GM12878 (cell line): ENCODE measurements at regions not wholly inside any gene's neighbourhood (a gene's known extent, or its start where the extent isn't known, plus 50 kb on each side); places are given as distances from the start of the nearest gene placed in this dataset.

Experiments
- ATAC-seq: fragments of 200-7000 bp; cut with Tn5 transposase; 3 replicates; pipeline ENCODE4 v1.9.1; 2020; ENCODE audit warnings: mild to moderate bottlenecking, moderate library complexity
- BruUV-seq: library from RNA; stranded (reverse); fragments of 400-500 nt; replicated peaks from 2 replicates; lab custom pipeline; 2021; lab: Mats Ljungman, UMichigan
- CTCF ChIA-PET: fragments of 300-600 bp; sonication (Branson Sonifier 250); formaldehyde crosslinking; extraction: SDS; loops from one replicate; lab custom pipeline; 2021; ENCODE audit warnings: inconsistent platforms; lab: Yijun Ruan, JAX
- POLR2A ChIA-PET: fragments of 350-600 bp; formaldehyde crosslinking; extraction: SDS; loops from one replicate; lab custom pipeline; 2021; ENCODE audit warnings: inconsistent platforms; lab: Charles Lee
- RAD21 ChIA-PET: fragments of 300-600 bp; sonication (Branson Sonifier 250); formaldehyde crosslinking; loops from one replicate; lab custom pipeline; 2023; ENCODE audit warnings: antibody characterized with exemption; ENCODE audit not compliant: unreplicated experiment; lab: Charles Lee
- SMC1A ChIA-PET: fragments of 300-600 bp; sonication (Branson Sonifier 250); formaldehyde crosslinking; loops from one replicate; lab custom pipeline; 2023; ENCODE audit not compliant: unreplicated experiment, uncharacterized antibody; lab: Charles Lee
- DNase-seq: peaks from one replicate; pipeline ENCODE4 v3.0.0-alpha.2; 2011; ENCODE audit warnings: low read depth, low spot score
- FAIRE-seq: peaks from 3 replicates; lab custom pipeline; 2011; peaks lifted over from hg19 to GRCh38; lab: Jason Lieb, UNC
- H2AFZ ChIP-seq: 2 replicates; pipeline ENCODE4 v1.6.0; 2011; ENCODE audit warnings: low read depth, low read length, control low read depth; ENCODE audit not compliant: control insufficient read depth
- H3K27ac ChIP-seq: 2 replicates; pipeline ENCODE4 v1.5.1; 2011; ENCODE audit warnings: control low read depth; ENCODE audit not compliant: control insufficient read depth, insufficient read depth
- H3K27me3 ChIP-seq, 2 experiments: replicated peaks in 1 of 2; 2 replicates each; pipeline versions ENCODE4 v1.6.0 to v1.6.1; 2011; ENCODE audit warnings: low read length in 1 of 2; ENCODE audit not compliant: control insufficient read depth in 2 of 2, insufficient read depth in 2 of 2
- H3K36me3 ChIP-seq, 2 experiments: 2 replicates each; pipeline ENCODE4 v1.5.1; 2011; ENCODE audit warnings: low read length in 1 of 2; ENCODE audit not compliant: control insufficient read depth in 2 of 2, insufficient read depth in 2 of 2
- H3K4me1 ChIP-seq: 2 replicates; pipeline ENCODE4 v1.6.1; 2011; ENCODE audit warnings: mild to moderate bottlenecking, low read length, moderate library complexity, mixed read lengths; ENCODE audit not compliant: control insufficient read depth, insufficient read depth
- H3K4me2 ChIP-seq: 2 replicates; pipeline ENCODE4 v1.6.0; 2011; ENCODE audit warnings: control low read depth; ENCODE audit not compliant: control insufficient read depth, insufficient read depth
- H3K4me3 ChIP-seq: fragments of 200-600 bp; sonication (generic); 2 replicates; pipeline ENCODE4 v1.5.1; 2016
- H3K79me2 ChIP-seq: 2 replicates; pipeline ENCODE4 v1.6.0; 2011; ENCODE audit warnings: low read length; ENCODE audit not compliant: control insufficient read depth, insufficient read depth
- H3K9ac ChIP-seq: 2 replicates; pipeline ENCODE4 v1.8.0; 2011; ENCODE audit warnings: low read length, control low read depth, mixed read lengths; ENCODE audit not compliant: control insufficient read depth, insufficient read depth
- H3K9me3 ChIP-seq: replicated peaks from 3 replicates; pipeline ENCODE4 v1.5.1; 2011; ENCODE audit warnings: mild to moderate bottlenecking, low read length; ENCODE audit not compliant: control insufficient read depth, insufficient read depth
- H4K20me1 ChIP-seq: 2 replicates; pipeline ENCODE4 v1.6.0; 2011; ENCODE audit not compliant: control insufficient read depth, insufficient read depth
- ATF3 ChIP-seq: IDR thresholded peaks from 2 replicates; pipeline ENCODE4 v1.6.1; 2011; ENCODE audit warnings: low read depth, mild to moderate bottlenecking, low read length, moderate library complexity, borderline replicate concordance; ENCODE audit errors: extremely low read depth
- BCLAF1 ChIP-seq: fragments of 450-650 bp; IDR thresholded peaks from 2 replicates; pipeline ENCODE4 v1.6.1; 2017; ENCODE audit warnings: antibody characterized with exemption, mild to moderate bottlenecking, moderate library complexity
- BHLHE40 ChIP-seq, 2 experiments: fragments of 450-650 bp in 1 of 2; IDR thresholded peaks; 2 replicates each; pipeline ENCODE4 v1.6.1; 2011 to 2017; ENCODE audit warnings: low read depth in 2 of 2, borderline replicate concordance in 1 of 2, improper control_type of control experiment in 1 of 2, low read length in 1 of 2, mild to moderate bottlenecking in 1 of 2
- HCFC1 ChIP-seq: fragments of 150-350 bp; IDR thresholded peaks from 2 replicates; pipeline ENCODE4 v1.6.1; 2014; ENCODE audit warnings: low read length
- MLLT1 ChIP-seq: fragments of 450-650 bp; IDR thresholded peaks from 2 replicates; pipeline ENCODE4 v1.6.1; 2016; ENCODE audit warnings: mild to moderate bottlenecking
- PAX5 ChIP-seq: IDR thresholded peaks from 2 replicates; pipeline ENCODE4 v1.6.1; 2011; ENCODE audit warnings: low read depth, low read length, borderline replicate concordance
- RFX5 ChIP-seq: IDR thresholded peaks from 2 replicates; pipeline ENCODE4 v1.6.1; 2011; ENCODE audit warnings: low read depth, low read length, improper control_type of control experiment
- SIN3A ChIP-seq: IDR thresholded peaks from 2 replicates; pipeline ENCODE4 v1.6.1; 2012; ENCODE audit warnings: low read depth, low read length, improper control_type of control experiment
- SMC3 ChIP-seq: IDR thresholded peaks from 2 replicates; pipeline ENCODE4 v1.6.1; 2011; ENCODE audit warnings: low read length, improper control_type of control experiment, borderline replicate concordance
- WGBS: methylation state at CpG from one replicate; pipeline ENCODE4 v1.1.6; 2016; ENCODE audit warnings: low lambda C conversion rate; ENCODE audit not compliant: insufficient replicate concordance, insufficient coverage; ENCODE audit errors: missing lambda C conversion rate; 5-methylcytosine and 5-hydroxymethylcytosine counted together
- in situ Hi-C: fragments of 300-500 bp; cut with MboI; formaldehyde crosslinking; loops from 9 replicates; pipeline ENCODE4 v1.14.3; 2018; ENCODE audit warnings: mixed read lengths
- intact Hi-C: fragments of 100-400 bp; cut with micrococcal nuclease; formaldehyde crosslinking; loops from one replicate; pipeline ENCODE4 v1.14.2; 2022; ENCODE audit not compliant: unreplicated experiment
- TF ChIP-seq, protein P1 (sequence below): fragments of 450-650 bp; IDR thresholded peaks from 2 replicates; pipeline ENCODE4 v1.6.1; 2016; ENCODE audit warnings: mild to moderate bottlenecking, moderate library complexity, borderline replicate concordance
- TF ChIP-seq, protein P2 (sequence below): fragments of 450-650 bp; IDR thresholded peaks from 2 replicates; pipeline ENCODE4 v1.6.1; 2017; ENCODE audit warnings: mild to moderate bottlenecking, low read depth, inconsistent platforms; ENCODE audit not compliant: poor library complexity, severe bottlenecking

GRCh38 chr4:52288212-52288855 is 237.2 kb downstream of the SPATA18 start (continued):
- TF ChIP-seq ATF3 = no peak
- no peak for TF ChIP-seq PAX5
- TF ChIP-seq, protein P1, sequence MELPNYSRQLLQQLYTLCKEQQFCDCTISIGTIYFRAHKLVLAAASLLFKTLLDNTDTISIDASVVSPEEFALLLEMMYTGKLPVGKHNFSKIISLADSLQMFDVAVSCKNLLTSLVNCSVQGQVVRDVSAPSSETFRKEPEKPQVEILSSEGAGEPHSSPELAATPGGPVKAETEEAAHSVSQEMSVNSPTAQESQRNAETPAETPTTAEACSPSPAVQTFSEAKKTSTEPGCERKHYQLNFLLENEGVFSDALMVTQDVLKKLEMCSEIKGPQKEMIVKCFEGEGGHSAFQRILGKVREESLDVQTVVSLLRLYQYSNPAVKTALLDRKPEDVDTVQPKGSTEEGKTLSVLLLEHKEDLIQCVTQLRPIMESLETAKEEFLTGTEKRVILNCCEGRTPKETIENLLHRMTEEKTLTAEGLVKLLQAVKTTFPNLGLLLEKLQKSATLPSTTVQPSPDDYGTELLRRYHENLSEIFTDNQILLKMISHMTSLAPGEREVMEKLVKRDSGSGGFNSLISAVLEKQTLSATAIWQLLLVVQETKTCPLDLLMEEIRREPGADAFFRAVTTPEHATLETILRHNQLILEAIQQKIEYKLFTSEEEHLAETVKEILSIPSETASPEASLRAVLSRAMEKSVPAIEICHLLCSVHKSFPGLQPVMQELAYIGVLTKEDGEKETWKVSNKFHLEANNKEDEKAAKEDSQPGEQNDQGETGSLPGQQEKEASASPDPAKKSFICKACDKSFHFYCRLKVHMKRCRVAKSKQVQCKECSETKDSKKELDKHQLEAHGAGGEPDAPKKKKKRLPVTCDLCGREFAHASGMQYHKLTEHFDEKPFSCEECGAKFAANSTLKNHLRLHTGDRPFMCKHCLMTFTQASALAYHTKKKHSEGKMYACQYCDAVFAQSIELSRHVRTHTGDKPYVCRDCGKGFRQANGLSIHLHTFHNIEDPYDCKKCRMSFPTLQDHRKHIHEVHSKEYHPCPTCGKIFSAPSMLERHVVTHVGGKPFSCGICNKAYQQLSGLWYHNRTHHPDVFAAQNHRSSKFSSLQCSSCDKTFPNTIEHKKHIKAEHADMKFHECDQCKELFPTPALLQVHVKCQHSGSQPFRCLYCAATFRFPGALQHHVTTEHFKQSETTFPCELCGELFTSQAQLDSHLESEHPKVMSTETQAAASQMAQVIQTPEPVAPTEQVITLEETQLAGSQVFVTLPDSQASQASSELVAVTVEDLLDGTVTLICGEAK = no peak
- TF ChIP-seq SIN3A = no peak
- TF ChIP-seq SMC3 = no peak

DNA sequence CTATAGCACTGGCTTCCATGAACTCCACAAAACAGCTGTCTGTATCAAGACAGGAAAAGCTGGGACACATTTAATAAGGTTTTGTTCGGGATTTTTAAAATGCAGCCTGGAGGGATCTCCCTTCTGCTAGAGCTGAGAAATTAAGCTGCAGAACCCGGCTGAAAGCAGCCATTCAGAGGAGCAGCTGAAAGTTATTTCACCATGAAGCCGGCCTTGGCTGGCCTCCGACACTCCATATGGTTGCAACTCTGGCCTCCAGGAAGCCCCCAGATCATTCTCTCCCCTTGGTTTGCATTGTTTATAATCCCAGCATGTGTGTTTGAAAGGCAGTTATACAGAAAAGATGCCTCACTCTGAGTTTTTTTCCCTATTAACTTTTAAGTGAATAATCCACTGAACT is 239.4 kb downstream of the SPATA18 start:
- Histone ChIP-seq H3K27ac (no peak overlapping the region), H3K9me3 (no peaks in the 10 kb centered on the region), H3K79me2 (no peaks in the 10 kb centered on the region), H3K27me3 (no peaks in the 10 kb centered on the region), H2AFZ (no peak overlapping the region), H3K4me1 (no peaks in the 10 kb centered on the region), H3K36me3 (no peaks in the 10 kb centered on the region), H3K9ac (no peak overlapping the region), H4K20me1 (no peaks in the 10 kb centered on the region), H3K4me3 (no peak overlapping the region), H3K4me2 (no peak overlapping the region)
- BruUV-seq = no TSS peak
- DNase-seq = no peak
- FAIRE-seq = no peak
- ChIA-PET CTCF (no interaction called here), POLR2A (no interaction called here), RAD21 (interaction anchor here (0.5 kb wide), 1 partner anchor 150 kb away, joined by 3 read pairs; no protein-coding TSS in a partner anchor), SMC1A (no interaction called here)
- in situ Hi-C loops = no loop called here
- ATAC-seq = no peak
- intact Hi-C loops = no loop called here
- 8% methylated on average over 4 of the region's 4 CpGs for WGBS
- TF ChIP-seq MLLT1 (no peak), RFX5 (no peak), BCLAF1 (no peak), HCFC1 (no peak), BHLHE40 (IDR thresholded peaks at IDR 0.05; ENCODE audit: borderline replicate concordance in 1 of 2, low read depth in 2 of 2, low read length in 1 of 2) (no peak)
- TF ChIP-seq, protein P2, sequence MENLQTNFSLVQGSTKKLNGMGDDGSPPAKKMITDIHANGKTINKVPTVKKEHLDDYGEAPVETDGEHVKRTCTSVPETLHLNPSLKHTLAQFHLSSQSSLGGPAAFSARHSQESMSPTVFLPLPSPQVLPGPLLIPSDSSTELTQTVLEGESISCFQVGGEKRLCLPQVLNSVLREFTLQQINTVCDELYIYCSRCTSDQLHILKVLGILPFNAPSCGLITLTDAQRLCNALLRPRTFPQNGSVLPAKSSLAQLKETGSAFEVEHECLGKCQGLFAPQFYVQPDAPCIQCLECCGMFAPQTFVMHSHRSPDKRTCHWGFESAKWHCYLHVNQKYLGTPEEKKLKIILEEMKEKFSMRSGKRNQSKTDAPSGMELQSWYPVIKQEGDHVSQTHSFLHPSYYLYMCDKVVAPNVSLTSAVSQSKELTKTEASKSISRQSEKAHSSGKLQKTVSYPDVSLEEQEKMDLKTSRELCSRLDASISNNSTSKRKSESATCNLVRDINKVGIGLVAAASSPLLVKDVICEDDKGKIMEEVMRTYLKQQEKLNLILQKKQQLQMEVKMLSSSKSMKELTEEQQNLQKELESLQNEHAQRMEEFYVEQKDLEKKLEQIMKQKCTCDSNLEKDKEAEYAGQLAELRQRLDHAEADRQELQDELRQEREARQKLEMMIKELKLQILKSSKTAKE = no peak
